SK-N-SH treated with all-trans-retinoic acid at 6 μM for 48 hours (cell line): ENCODE measurements at regions not wholly inside any gene's neighbourhood (a gene's known extent, or its start where the extent isn't known, plus 50 kb on each side); places are given as distances from the start of the nearest gene placed in this dataset.

ENCODE experiments used
- ATAC-seq: fragments of 200-7000 bp; cut with Tn5 transposase; 3 replicates; pipeline ENCODE4 v1.9.1; 2020; ENCODE audit warnings: mild to moderate bottlenecking, moderate library complexity
- ARNTL ChIP-seq: fragments of 450-650 bp; formaldehyde crosslinking; IDR thresholded peaks from 2 replicates; pipeline ENCODE4 v1.5.0; 2020; ENCODE audit warnings: low read depth, mild to moderate bottlenecking, moderate library complexity, borderline replicate concordance
- BACH2 ChIP-seq: fragments of 250-450 bp; sonication (Bioruptor Pico); IDR thresholded peaks from 2 replicates; pipeline ENCODE4 v1.9.0; 2021; ENCODE audit warnings: mild to moderate bottlenecking, borderline replicate concordance
- CSDC2 ChIP-seq: fragments of 250-450 bp; sonication (Bioruptor Pico); IDR thresholded peaks from 2 replicates; pipeline ENCODE4 v1.5.0; 2020; ENCODE audit warnings: mild to moderate bottlenecking, moderate library complexity
- ESRRG ChIP-seq: fragments of 250-450 bp; sonication (Bioruptor Pico); IDR thresholded peaks from 2 replicates; pipeline ENCODE4 v1.6.1; 2021; ENCODE audit warnings: mild to moderate bottlenecking
- GLIS3 ChIP-seq: fragments of 250-450 bp; sonication (Bioruptor Pico); IDR thresholded peaks from 2 replicates; pipeline ENCODE4 v1.5.0; 2020; ENCODE audit warnings: mild to moderate bottlenecking, moderate library complexity
- OSR1 ChIP-seq: fragments of 250-450 bp; sonication (Bioruptor Pico); IDR thresholded peaks from 2 replicates; pipeline ENCODE4 v1.8.0; 2022; ENCODE audit warnings: moderate library complexity, mild to moderate bottlenecking, inconsistent platforms
- PPARA ChIP-seq: fragments of 250-450 bp; sonication (Bioruptor Pico); IDR thresholded peaks from 2 replicates; pipeline ENCODE4 v1.5.0; 2020; ENCODE audit warnings: mild to moderate bottlenecking, borderline replicate concordance
- TCF4 ChIP-seq: fragments of 250-450 bp; sonication (Bioruptor Pico); IDR thresholded peaks from 2 replicates; pipeline ENCODE4 v1.8.0; 2021; ENCODE audit warnings: mild to moderate bottlenecking, moderate library complexity, borderline replicate concordance
- ZC3H10 ChIP-seq: fragments of 250-450 bp; sonication (Bioruptor Pico); IDR thresholded peaks from 2 replicates; pipeline ENCODE4 v1.5.1; 2021; ENCODE audit warnings: mild to moderate bottlenecking, moderate library complexity
- ZFP3 ChIP-seq: fragments of 250-450 bp; sonication (Bioruptor Pico); IDR thresholded peaks from 2 replicates; pipeline ENCODE4 v1.5.0; 2020; ENCODE audit warnings: mild to moderate bottlenecking, moderate library complexity
- ZFP30 ChIP-seq: fragments of 450-650 bp; formaldehyde crosslinking; IDR thresholded peaks from 2 replicates; pipeline ENCODE4 v1.5.0; 2022; ENCODE audit warnings: mild to moderate bottlenecking, moderate library complexity
- ZNF565 ChIP-seq: fragments of 450-650 bp; formaldehyde crosslinking; conservative IDR thresholded peaks from 2 replicates; pipeline ENCODE4 v1.5.0; 2020; ENCODE audit warnings: low read depth, mild to moderate bottlenecking, moderate library complexity
- ZNF70 ChIP-seq: fragments of 450-650 bp; formaldehyde crosslinking; IDR thresholded peaks from 2 replicates; pipeline ENCODE4 v1.5.0; 2020; ENCODE audit warnings: mild to moderate bottlenecking, moderate library complexity
- ZNF8 ChIP-seq: fragments of 450-650 bp; formaldehyde crosslinking; IDR thresholded peaks from 2 replicates; pipeline ENCODE4 v1.5.0; 2020; ENCODE audit warnings: mild to moderate bottlenecking, moderate library complexity
- TF ChIP-seq, protein P1 (sequence below): fragments of 250-450 bp; sonication (Bioruptor Pico); IDR thresholded peaks from 2 replicates; pipeline ENCODE4 v1.5.1; 2020; ENCODE audit warnings: low read depth, mild to moderate bottlenecking, moderate library complexity
- TF ChIP-seq, protein P2 (sequence below): fragments of 250-450 bp; sonication (Bioruptor Pico); IDR thresholded peaks from 2 replicates; pipeline ENCODE4 v1.5.1; 2021; ENCODE audit warnings: mild to moderate bottlenecking, moderate library complexity
- TF ChIP-seq, protein P3 (sequence below): fragments of 250-450 bp; sonication (Bioruptor Pico); IDR thresholded peaks from 2 replicates; pipeline ENCODE4 v1.8.0; 2021; ENCODE audit warnings: low read depth, mild to moderate bottlenecking, moderate library complexity, borderline replicate concordance
- TF ChIP-seq, protein P4 (sequence below): fragments of 250-450 bp; sonication (Bioruptor Pico); IDR thresholded peaks from 2 replicates; pipeline ENCODE4 v1.5.0; 2020; ENCODE audit warnings: mild to moderate bottlenecking, moderate library complexity
- TF ChIP-seq, protein P5 (sequence below): fragments of 250-450 bp; sonication (Bioruptor Pico); IDR thresholded peaks from 2 replicates; pipeline ENCODE4 v1.8.0; 2020; ENCODE audit warnings: mild to moderate bottlenecking, moderate library complexity, borderline replicate concordance

DNA sequence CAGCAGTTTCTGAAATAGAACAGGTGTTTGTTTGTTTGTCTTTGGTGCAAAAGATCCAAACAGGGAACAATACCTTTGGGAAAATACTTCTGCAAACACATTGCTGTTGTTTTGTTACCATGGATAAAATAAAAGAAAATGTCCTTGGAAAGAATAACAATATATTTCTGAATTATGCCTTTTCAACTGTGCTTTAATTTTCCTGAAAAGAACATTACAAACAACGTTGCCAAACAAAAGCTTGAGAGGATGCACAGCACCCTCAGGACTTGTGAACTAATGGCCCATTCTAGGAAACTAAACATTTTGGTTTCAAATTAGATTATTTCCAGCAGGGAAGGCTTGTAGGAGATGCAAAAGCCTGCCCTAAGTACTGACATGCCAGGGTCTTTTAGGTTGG, 967.2 kb downstream of the TLE4 start:
- no peak for ATAC-seq

DNA sequence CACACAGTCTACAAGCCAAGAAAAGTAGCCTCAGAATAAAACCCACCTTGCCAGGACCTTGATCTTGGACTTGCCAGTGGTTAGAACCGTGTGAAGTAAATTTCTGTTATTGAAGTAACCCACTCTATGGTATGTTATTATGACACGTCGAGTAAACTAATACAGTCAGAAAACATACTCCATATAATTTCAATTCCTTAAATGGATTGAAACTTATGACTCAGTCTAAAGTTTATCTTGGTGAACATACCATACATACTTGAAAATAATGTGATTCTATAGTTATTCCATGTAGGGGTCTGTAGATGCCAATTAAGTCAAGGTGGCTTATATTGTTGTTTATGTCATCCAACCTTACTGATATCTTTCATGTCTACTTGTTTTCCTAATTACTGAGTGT, 950.7 kb downstream of the TLE4 start:
- ATAC-seq = no peak
- TF ChIP-seq, protein P1, sequence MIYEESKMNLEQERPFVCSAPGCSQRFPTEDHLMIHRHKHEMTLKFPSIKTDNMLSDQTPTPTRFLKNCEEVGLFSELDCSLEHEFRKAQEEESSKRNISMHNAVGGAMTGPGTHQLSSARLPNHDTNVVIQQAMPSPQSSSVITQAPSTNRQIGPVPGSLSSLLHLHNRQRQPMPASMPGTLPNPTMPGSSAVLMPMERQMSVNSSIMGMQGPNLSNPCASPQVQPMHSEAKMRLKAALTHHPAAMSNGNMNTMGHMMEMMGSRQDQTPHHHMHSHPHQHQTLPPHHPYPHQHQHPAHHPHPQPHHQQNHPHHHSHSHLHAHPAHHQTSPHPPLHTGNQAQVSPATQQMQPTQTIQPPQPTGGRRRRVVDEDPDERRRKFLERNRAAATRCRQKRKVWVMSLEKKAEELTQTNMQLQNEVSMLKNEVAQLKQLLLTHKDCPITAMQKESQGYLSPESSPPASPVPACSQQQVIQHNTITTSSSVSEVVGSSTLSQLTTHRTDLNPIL (CRISPR knock-in tag) = no peak

More for the DNA sequence above, 967.2 kb downstream of the TLE4 start:
- TF ChIP-seq ZNF565 (CRISPR knock-in tag) (no peak), ZFP3 (no peak), CSDC2 (CRISPR knock-in tag) (no peak), TCF4 (no peak), ZNF70 (no peak), OSR1 (CRISPR knock-in tag) (no peak), ESRRG (CRISPR knock-in tag) (no peak)
- TF ChIP-seq, protein P2, sequence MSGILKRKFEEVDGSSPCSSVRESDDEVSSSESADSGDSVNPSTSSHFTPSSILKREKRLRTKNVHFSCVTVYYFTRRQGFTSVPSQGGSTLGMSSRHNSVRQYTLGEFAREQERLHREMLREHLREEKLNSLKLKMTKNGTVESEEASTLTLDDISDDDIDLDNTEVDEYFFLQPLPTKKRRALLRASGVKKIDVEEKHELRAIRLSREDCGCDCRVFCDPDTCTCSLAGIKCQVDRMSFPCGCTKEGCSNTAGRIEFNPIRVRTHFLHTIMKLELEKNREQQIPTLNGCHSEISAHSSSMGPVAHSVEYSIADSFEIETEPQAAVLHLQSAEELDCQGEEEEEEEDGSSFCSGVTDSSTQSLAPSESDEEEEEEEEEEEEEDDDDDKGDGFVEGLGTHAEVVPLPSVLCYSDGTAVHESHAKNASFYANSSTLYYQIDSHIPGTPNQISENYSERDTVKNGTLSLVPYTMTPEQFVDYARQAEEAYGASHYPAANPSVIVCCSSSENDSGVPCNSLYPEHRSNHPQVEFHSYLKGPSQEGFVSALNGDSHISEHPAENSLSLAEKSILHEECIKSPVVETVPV (CRISPR knock-in tag) = no peak

DNA sequence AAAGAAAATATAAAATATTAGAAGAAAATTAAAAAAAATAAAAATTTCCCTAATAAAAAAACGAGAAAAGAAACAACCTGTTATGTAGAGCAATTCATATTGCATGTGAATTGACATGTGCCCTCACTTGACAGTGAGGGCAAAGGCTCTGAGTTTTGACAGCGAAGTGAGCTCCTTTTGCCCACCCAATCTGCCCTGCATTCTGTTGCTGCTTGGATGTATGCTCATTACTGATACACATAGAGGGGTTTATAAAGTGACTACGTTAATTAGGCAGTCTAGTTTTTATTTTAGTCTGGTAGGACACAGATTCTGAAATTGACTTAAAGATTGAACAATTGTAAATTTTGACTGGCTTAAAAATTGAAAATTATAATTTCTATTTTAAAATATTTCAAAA, 949.4 kb downstream of the TLE4 start:
- ATAC-seq = no peak
- TF ChIP-seq BACH2 (CRISPR knock-in tag) (no peak), ZFP3 (no peak), ZNF8 (no peak), ZC3H10 (CRISPR knock-in tag) (no peak), ZFP30 (CRISPR knock-in tag) (no peak), TCF4 (no peak)
- TF ChIP-seq, protein P3, sequence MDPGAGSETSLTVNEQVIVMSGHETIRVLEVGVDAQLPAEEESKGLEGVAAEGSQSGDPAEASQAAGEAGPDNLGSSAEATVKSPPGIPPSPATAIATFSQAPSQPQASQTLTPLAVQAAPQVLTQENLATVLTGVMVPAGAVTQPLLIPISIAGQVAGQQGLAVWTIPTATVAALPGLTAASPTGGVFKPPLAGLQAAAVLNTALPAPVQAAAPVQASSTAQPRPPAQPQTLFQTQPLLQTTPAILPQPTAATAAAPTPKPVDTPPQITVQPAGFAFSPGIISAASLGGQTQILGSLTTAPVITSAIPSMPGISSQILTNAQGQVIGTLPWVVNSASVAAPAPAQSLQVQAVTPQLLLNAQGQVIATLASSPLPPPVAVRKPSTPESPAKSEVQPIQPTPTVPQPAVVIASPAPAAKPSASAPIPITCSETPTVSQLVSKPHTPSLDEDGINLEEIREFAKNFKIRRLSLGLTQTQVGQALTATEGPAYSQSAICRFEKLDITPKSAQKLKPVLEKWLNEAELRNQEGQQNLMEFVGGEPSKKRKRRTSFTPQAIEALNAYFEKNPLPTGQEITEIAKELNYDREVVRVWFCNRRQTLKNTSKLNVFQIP (CRISPR knock-in tag) = no peak
- TF ChIP-seq, protein P4, sequence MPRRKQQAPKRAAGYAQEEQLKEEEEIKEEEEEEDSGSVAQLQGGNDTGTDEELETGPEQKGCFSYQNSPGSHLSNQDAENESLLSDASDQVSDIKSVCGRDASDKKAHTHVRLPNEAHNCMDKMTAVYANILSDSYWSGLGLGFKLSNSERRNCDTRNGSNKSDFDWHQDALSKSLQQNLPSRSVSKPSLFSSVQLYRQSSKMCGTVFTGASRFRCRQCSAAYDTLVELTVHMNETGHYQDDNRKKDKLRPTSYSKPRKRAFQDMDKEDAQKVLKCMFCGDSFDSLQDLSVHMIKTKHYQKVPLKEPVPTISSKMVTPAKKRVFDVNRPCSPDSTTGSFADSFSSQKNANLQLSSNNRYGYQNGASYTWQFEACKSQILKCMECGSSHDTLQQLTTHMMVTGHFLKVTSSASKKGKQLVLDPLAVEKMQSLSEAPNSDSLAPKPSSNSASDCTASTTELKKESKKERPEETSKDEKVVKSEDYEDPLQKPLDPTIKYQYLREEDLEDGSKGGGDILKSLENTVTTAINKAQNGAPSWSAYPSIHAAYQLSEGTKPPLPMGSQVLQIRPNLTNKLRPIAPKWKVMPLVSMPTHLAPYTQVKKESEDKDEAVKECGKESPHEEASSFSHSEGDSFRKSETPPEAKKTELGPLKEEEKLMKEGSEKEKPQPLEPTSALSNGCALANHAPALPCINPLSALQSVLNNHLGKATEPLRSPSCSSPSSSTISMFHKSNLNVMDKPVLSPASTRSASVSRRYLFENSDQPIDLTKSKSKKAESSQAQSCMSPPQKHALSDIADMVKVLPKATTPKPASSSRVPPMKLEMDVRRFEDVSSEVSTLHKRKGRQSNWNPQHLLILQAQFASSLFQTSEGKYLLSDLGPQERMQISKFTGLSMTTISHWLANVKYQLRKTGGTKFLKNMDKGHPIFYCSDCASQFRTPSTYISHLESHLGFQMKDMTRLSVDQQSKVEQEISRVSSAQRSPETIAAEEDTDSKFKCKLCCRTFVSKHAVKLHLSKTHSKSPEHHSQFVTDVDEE (CRISPR knock-in tag) = no peak
- TF ChIP-seq, protein P2 (CRISPR knock-in tag) = no peak

DNA sequence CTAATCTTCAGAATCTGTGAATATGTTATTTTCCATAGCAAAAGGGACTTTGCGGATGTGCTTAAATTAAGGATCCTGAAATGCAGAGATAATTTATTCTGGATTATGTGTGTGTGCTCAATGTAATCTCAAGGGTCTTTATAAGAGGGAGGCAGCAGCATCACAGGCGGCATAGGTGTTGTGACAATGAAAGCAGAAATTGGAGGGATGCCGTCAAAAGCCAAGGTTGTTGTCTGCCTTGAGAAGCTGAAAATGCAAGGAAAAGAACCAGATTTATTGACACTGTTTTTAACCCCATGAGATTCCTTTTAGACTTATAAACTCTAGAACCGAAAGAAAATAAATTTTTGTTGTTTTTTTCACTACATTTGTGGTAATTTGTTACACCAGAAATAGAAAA, 948.5 kb downstream of the TLE4 start:
- no peak for ATAC-seq
- TF ChIP-seq ZFP30 (CRISPR knock-in tag) (no peak), BACH2 (CRISPR knock-in tag) (no peak), TCF4 (no peak), ZNF565 (CRISPR knock-in tag) (no peak), GLIS3 (no peak), ZNF70 (no peak), CSDC2 (CRISPR knock-in tag) (no peak), OSR1 (CRISPR knock-in tag) (no peak), ZFP3 (no peak), ARNTL (CRISPR knock-in tag) (no peak), PPARA (no peak), ESRRG (CRISPR knock-in tag) (no peak), ZC3H10 (CRISPR knock-in tag) (no peak)
- TF ChIP-seq, protein P2 (CRISPR knock-in tag) = no peak
- TF ChIP-seq, protein P3 (CRISPR knock-in tag) = no peak
- TF ChIP-seq, protein P5, sequence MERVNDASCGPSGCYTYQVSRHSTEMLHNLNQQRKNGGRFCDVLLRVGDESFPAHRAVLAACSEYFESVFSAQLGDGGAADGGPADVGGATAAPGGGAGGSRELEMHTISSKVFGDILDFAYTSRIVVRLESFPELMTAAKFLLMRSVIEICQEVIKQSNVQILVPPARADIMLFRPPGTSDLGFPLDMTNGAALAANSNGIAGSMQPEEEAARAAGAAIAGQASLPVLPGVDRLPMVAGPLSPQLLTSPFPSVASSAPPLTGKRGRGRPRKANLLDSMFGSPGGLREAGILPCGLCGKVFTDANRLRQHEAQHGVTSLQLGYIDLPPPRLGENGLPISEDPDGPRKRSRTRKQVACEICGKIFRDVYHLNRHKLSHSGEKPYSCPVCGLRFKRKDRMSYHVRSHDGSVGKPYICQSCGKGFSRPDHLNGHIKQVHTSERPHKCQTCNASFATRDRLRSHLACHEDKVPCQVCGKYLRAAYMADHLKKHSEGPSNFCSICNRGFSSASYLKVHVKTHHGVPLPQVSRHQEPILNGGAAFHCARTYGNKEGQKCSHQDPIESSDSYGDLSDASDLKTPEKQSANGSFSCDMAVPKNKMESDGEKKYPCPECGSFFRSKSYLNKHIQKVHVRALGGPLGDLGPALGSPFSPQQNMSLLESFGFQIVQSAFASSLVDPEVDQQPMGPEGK (CRISPR knock-in tag) = no peak
- TF ChIP-seq, protein P1 (CRISPR knock-in tag) = no peak
